ENCODE measurements at regions not wholly inside any gene's neighbourhood (a gene's known extent, or its start where the extent isn't known, plus 50 kb on each side); places are given as distances from the start of the nearest gene placed in this dataset.

DNA sequence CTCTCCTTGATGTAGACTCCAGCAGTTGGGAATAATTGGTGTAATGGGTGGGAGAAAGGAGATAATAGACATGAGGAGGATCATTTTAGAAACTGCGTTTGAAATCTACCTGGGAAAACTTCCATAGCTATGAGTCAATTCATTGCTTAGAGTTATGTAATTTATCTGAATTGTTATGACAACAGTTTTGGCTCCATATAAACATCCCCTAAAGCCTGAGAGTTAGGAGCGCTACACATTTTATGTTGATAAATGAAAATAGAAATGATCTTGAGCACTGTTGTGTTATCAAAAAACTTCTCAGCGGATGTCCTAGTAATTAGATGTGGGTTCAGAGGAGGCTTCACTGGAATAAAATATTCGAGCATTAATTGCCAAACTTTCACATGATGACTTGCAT, 573.4 kb downstream of the TSN start:
- no peak for TF ChIP-seq POLR2A (IDR thresholded peaks at IDR 0.05)
- TF ChIP-seq CTCF (IDR thresholded peaks at IDR 0.05) = no peak

Measured in gastroesophageal sphincter (tissue), 3 donors.